ENCODE measurements at regions not wholly inside any gene's neighbourhood (a gene's known extent, or its start where the extent isn't known, plus 50 kb on each side); places are given as distances from the start of the nearest gene placed in this dataset.
A peak's percentile ranks its signal among the peaks of the same experiment; 100 is the strongest.
"Not testable (repeated sequence)": the region's sequence is repeated elsewhere in the genome, so short reads cannot be mapped to it uniquely, and the experiment has no call there.

DNA sequence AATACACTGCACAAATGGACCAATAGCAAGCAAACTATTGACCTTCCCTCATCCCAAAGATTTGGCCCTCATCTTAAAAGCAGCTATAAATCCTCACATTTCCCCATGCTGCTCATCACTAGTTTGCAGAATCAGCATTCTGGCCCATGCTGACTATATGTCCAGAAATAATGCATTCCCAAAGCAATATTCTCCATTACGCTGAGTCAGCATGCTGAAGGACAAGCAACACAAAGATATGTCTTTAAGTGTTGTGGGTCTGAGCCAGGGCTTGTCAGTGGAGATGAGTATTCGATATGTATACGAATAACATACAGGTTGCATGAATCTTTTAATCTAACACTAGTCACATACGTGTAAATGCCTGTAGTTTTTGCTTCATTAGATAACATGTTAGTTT is 1045.0 kb upstream of the DDX18 start:
- no peak for DNase-seq (ENCODE audit: low spot score)

DNA sequence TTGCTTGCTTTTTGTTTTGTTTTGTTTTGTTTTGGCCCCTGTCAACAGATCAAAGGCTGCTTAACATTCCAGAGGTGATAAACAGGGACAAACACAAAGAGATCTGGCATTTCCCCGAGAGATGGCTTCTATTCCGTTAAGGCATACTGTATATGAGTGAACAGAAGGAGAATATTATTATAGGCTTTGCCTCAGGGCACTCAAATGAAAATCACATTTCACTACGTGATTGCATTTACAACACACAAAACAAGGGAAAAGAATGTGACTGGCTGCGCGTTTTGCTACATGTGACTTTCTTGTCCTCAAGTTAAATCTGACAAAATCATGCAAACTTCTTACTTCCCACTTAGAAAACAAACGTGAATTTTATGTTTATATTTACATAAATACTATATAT is 1037.9 kb upstream of the DDX18 start:
- DNase-seq (ENCODE audit: low spot score): no peak

DNA sequence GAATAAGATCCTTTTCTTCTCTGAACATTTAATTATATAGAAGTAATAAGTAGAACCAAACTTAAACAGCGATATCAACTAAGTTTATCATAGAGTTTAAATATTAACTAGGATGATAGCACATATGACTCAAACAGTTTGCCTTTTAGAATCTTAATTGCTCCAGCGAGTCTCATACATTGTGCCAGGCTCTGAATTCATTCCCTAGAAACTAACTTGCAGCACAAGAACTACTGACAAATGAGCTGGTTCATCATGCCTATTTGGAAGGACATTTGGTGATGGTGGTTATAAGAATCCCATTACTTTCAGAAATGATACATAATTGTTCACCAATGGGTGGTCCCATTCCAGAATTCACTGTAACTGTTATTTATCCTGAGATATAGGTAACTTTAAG is 1026.6 kb upstream of the DDX18 start:
- no peak for DNase-seq (ENCODE audit: low spot score)

DNA sequence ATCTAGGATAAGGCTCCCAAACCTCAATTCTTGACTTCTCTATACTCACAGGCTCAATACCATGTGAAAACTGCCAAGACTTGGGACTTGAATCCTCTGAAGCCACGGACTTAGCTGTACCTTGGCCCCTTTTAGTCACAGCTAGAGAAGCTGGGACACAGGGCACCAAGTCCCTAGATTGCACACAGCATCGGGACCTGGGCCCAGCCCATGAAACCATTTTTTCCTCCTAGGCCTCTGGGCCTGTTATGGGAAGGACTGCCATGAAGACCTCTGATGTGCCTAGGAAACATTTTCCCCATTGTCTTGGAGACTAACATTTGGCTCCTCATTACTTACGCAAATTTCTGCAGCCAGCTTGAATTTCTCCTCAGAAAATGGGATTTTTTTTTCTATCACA is 1011.8 kb upstream of the DDX18 start:
- no peak for DNase-seq (ENCODE audit: low spot score)

GRCh38 chr2:116804901-116805300 is 1009.6 kb upstream of the DDX18 start:
- no peak for DNase-seq (ENCODE audit: low spot score)

GRCh38 chr2:116806505-116806904 is 1008.0 kb upstream of the DDX18 start:
- DNase-seq (ENCODE audit: low spot score): not testable (repeated sequence)

DNA sequence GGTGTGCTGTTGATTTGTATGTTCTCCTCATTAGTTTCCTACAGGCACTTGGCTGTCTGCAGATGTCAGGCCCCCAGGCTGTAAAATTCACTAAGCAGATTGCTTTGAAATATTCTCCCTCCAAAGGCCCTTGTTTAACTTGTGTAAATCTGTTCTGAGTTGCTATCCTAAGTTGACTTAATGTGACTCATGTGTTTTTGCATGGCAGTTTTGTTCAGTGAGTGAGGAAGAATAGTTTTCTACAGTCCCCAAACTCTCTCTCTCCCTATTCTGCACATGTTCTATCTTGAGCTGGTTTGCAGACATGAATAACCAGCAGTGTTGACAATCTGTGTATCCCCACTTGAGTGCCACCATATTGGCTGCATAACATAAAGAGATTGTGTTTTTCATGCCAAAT is 1005.4 kb upstream of the DDX18 start:
- no peak for DNase-seq (ENCODE audit: low spot score)

DNA sequence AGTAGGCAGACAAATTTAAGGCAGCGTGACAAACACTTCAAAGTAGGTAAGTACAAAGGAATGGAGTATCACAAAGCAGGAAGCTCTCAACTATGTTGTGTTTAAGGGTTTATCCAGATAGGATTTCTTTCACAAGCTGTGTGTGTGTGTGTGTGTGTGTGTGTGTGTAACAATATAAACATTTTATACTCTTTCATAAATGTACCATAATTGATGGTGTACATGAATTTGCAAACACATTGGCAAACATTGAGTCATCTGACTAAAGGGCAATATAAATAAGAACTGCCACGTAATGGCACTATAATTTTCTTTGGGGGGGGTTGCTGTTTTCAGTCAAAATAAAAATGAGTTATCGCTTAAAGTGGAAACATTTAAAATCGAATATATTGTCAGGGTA is 1004.4 kb upstream of the DDX18 start:
- no peak for DNase-seq (ENCODE audit: low spot score)

GRCh38 chr2:116810645-116811044 is 1003.8 kb upstream of the DDX18 start:
- DNase-seq (ENCODE audit: low spot score): no peak

GRCh38 chr2:116819355-116819754 is 995.1 kb upstream of the DDX18 start:
- DNase-seq (ENCODE audit: low spot score): peak; percentile 8

DNA sequence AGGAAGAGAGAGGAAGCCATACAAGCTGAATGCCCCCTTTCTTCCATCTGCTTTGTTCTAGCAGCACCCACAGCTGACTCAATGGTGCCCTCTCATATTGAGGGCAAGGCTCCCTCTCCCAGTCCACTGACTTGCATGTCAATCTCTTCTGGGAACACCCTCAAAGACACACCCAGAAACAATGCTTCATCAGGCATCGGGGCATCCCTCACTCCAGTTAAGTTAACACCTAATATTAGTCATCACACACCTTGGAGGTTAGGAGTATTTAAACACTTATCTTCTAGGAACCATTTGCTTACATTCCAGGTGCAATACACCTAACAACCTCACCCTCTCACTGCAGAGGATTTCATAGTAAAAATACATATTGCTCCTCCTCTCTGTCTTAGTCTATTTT is 993.5 kb upstream of the DDX18 start:
- no peak for DNase-seq (ENCODE audit: low spot score)

DNA sequence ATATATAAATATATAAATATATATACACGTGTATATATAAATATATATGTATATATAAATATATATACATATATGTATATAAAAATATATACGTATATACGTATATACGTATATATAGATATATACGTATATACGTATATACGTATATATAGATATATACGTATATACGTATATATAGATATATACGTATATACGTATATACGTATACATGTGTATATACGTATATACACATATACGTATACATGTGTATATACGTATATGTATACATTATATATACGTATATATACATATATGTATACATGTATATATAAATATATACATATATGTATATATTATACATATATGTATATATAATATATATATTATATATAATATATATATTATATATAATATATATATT is 984.9 kb upstream of the DDX18 start:
- DNase-seq (ENCODE audit: low spot score): not testable (repeated sequence)

- no peak for DNase-seq (ENCODE audit: low spot score)
These were observed 982.3 kb upstream of the DDX18 start for GRCh38 chr2:116832148-116832547.

GRCh38 chr2:116833052-116833451 is 981.4 kb upstream of the DDX18 start:
- no peak for DNase-seq (ENCODE audit: low spot score)

GRCh38 chr2:116842164-116842563 is 972.3 kb upstream of the DDX18 start:
- no peak for DNase-seq (ENCODE audit: low spot score)

DNA sequence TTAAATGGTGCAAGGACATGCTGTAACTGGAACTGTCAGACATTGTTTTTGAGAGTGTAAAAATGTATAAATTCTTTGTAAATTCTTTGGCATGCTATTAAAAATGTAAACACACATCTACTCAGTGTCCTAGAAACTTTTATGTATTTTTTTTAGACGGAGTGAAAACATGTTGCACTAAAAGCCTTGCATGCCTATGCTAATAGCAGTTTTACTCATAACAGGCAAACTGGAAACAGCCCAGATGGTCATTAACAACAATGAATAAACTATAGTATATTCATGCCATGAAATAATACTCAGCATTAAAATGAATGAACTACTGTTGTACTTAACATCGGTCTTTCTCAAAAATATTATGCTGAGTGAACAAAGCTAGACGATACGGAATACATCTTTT is 954.8 kb upstream of the DDX18 start:
- no peak for DNase-seq (ENCODE audit: low spot score)

- DNase-seq (ENCODE audit: low spot score): no peak
These were observed 940.5 kb upstream of the DDX18 start for GRCh38 chr2:116874021-116874420.

- no peak for DNase-seq (ENCODE audit: low spot score)
These were observed 937.2 kb upstream of the DDX18 start for GRCh38 chr2:116877274-116877673.

DNA sequence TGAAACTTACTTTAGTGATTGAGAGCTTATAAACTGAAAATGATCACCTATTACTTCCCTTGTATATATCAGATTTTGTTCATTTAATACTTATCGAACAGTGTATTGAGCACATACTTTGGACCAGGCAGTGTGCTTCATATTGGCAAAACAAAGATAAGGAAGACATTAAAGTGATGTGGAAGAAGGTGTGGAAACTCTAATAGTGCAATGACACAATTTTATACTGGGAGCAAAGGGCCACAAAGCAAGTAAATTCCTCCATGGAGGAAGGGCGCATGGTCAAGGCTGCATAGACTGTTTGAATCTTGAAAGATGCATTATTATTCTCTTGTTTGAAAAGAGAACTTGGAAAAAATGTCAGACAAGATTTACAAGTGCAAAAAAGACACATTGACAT is 936.5 kb upstream of the DDX18 start:
- DNase-seq (ENCODE audit: low spot score): no peak

GRCh38 chr2:116879650-116880160 is 934.8 kb upstream of the DDX18 start:
- DNase-seq (ENCODE audit: low spot score): no peak

DNA sequence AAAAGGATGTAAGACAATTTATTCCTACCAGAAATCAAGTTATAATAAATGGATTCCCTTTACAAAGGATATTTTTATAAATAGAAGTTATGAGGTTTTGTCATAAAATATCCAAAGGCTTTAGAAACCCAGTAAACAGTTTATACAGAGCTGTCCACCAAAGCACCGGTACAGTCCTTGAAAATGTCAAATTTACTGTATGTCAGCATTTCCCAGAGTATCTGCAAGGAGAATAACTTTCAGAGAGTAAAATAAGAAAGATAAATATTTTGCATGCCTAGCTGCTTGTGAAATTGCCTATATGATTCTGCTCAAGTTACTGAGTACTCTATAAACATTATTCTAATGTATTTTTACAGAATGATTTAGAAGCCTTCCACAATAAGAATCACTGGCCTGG is 923.3 kb upstream of the DDX18 start:
- DNase-seq (ENCODE audit: low spot score): no peak

- DNase-seq (ENCODE audit: low spot score): no peak
These were observed 903.0 kb upstream of the DDX18 start for GRCh38 chr2:116911540-116911939.

- DNase-seq (ENCODE audit: low spot score): no peak
These were observed 898.8 kb upstream of the DDX18 start for GRCh38 chr2:116915673-116916072.

GRCh38 chr2:116917196-116917595 is 897.3 kb upstream of the DDX18 start:
- no peak for DNase-seq (ENCODE audit: low spot score)

- DNase-seq (ENCODE audit: low spot score): no peak
These were observed 895.9 kb upstream of the DDX18 start for GRCh38 chr2:116918574-116918973.
